HCT116 (cell line): ENCODE measurements at regions not wholly inside any gene's neighbourhood (a gene's known extent, or its start where the extent isn't known, plus 50 kb on each side); places are given as distances from the start of the nearest gene placed in this dataset.

Experiments
- ATAC-seq: fragments of 200-7000 bp; cut with Tn5 transposase; 2 replicates; pipeline ENCODE4 v1.9.1; 2020; ENCODE audit warnings: mild to moderate bottlenecking, moderate library complexity
- BruUV-seq: library from RNA; stranded (reverse); fragments of 400-500 nt; replicated peaks from 2 replicates; lab custom pipeline; 2021; lab: Mats Ljungman, UMichigan
- CTCF ChIA-PET: fragments of 300-600 bp; sonication (Branson Sonifier 250); formaldehyde crosslinking; loops from one replicate; lab custom pipeline; 2021; ENCODE audit warnings: antibody characterized with exemption; lab: Charles Lee
- POLR2A ChIA-PET: fragments of 300-600, 350-600 bp; sonication (Branson Sonifier 250); formaldehyde crosslinking; loops from one replicate; lab custom pipeline; 2021; ENCODE audit warnings: antibody characterized with exemption; lab: Charles Lee
- RAD21 ChIA-PET, 2 experiments: fragments of 300-600 bp; sonication (Branson Sonifier 250); formaldehyde crosslinking; loops; one replicate each; lab custom pipeline; 2023; ENCODE audit warnings: low total read pairs in 2 of 2; ENCODE audit not compliant: uncharacterized antibody in 2 of 2, unreplicated experiment in 2 of 2, low non-redundant PET in 1 of 2; lab: Charles Lee
- DNase-seq: peaks from one replicate; pipeline ENCODE4 v3.0.0-alpha.2; 2010; ENCODE audit warnings: low read depth, low spot score
- H2AFZ ChIP-seq: fragments of 200-600 bp; shearing (Covaris generic), sonication (generic); 2 replicates; pipeline ENCODE4 v1.6.1; 2017; ENCODE audit warnings: low read depth, mixed run types, mixed read lengths, antibody characterized with exemption, low read length; ENCODE audit not compliant: poor library complexity, severe bottlenecking
- H3K27ac ChIP-seq: 2 replicates; pipeline ENCODE4 v1.5.1; 2012; ENCODE audit warnings: low read depth, low read length
- H3K27me3 ChIP-seq: fragments of 200-600 bp; sonication (generic); 2 replicates; pipeline ENCODE4 v1.6.1; 2016; ENCODE audit warnings: mixed run types, low read length, mixed read lengths; ENCODE audit not compliant: insufficient read depth
- H3K36me3 ChIP-seq, 2 experiments: fragments of 200-500 bp in 1 of 2; fragments of 200-600 bp in 1 of 2; sonication (Bioruptor generic) in 1 of 2; sonication (generic) in 1 of 2; 2 replicates each; pipeline versions ENCODE4 v1.5.1 to v1.6.1; 2014 to 2016; ENCODE audit warnings: low read length in 2 of 2, inconsistent platforms in 1 of 2, mixed read lengths in 1 of 2, mixed run types in 1 of 2; ENCODE audit not compliant: insufficient read depth in 2 of 2, control insufficient read depth in 1 of 2
- H3K4me1 ChIP-seq, 2 experiments: fragments of 200-600 bp in 1 of 2; sonication (generic) in 1 of 2; 2 replicates each; pipeline versions ENCODE4 v1.5.1 to v1.6.1; 2012 to 2017; ENCODE audit warnings: low read length in 2 of 2, inconsistent platforms in 1 of 2, mild to moderate bottlenecking in 1 of 2, mixed read lengths in 1 of 2, mixed run types in 1 of 2, moderate library complexity in 1 of 2; ENCODE audit not compliant: insufficient read depth in 2 of 2, control insufficient read depth in 1 of 2
- H3K4me2 ChIP-seq: fragments of 200-600 bp; sonication (generic); 2 replicates; pipeline ENCODE4 v1.6.1; 2017; ENCODE audit warnings: mixed run types, low read length, mixed read lengths
- H3K4me3 ChIP-seq, 2 experiments: fragments of 200-600 bp in 1 of 2; sonication (generic) in 1 of 2; replicated peaks in 1 of 2; 2 replicates each; pipeline ENCODE4 v1.5.1; 2011 to 2016; ENCODE audit warnings: low read length in 2 of 2, control low read depth in 1 of 2, low read depth in 1 of 2, mild to moderate bottlenecking in 1 of 2, mixed read lengths in 1 of 2, mixed run types in 1 of 2
- H3K79me2 ChIP-seq: fragments of 200-600 bp; sonication (generic); 2 replicates; pipeline ENCODE4 v1.6.1; 2017; ENCODE audit warnings: mild to moderate bottlenecking, mixed run types, low read length, moderate library complexity, mixed read lengths; ENCODE audit not compliant: insufficient read depth
- H3K9ac ChIP-seq: fragments of 200-600 bp; sonication (generic); 2 replicates; pipeline ENCODE4 v1.6.1; 2016; ENCODE audit warnings: low read length, mixed read lengths
- H3K9me2 ChIP-seq: fragments of 200-600 bp; sonication (generic), shearing (Covaris generic); 2 replicates; pipeline ENCODE4 v1.6.1; 2017; ENCODE audit warnings: mixed run types, mild to moderate bottlenecking, moderate library complexity; ENCODE audit not compliant: insufficient read depth
- H3K9me3 ChIP-seq, 2 experiments: fragments of 200-500 bp in 1 of 2; fragments of 200-600 bp in 1 of 2; sonication (Bioruptor generic) in 1 of 2; sonication (generic) in 1 of 2; 2 replicates each; pipeline ENCODE4 v1.6.1; 2014 to 2017; ENCODE audit warnings: low read length in 2 of 2, mixed read lengths in 2 of 2, inconsistent platforms in 1 of 2, low read depth in 1 of 2, mild to moderate bottlenecking in 1 of 2, mixed run types in 1 of 2, moderate library complexity in 1 of 2; ENCODE audit not compliant: control insufficient read depth in 1 of 2, insufficient read depth in 1 of 2
- H4K20me1 ChIP-seq: fragments of 200-600 bp; sonication (generic), shearing (Covaris generic); 2 replicates; pipeline ENCODE4 v1.6.1; 2017; ENCODE audit warnings: mixed run types, mild to moderate bottlenecking, moderate library complexity; ENCODE audit not compliant: insufficient read depth
- EGR1 ChIP-seq: IDR thresholded peaks from 2 replicates; pipeline ENCODE4 v1.6.1; 2012; ENCODE audit warnings: low read depth
- EZH2 ChIP-seq: fragments of 200-600 bp; sonication (generic); IDR thresholded peaks from 2 replicates; pipeline ENCODE4 v1.6.1; 2017; ENCODE audit warnings: antibody characterized with exemption, mixed run types
- EZH2phosphoT487 ChIP-seq: fragments of 200-600 bp; IDR thresholded peaks from 2 replicates; pipeline ENCODE4 v1.6.1; 2018; ENCODE audit warnings: antibody characterized with exemption, borderline replicate concordance
- FOSL1 ChIP-seq: IDR thresholded peaks from 2 replicates; pipeline ENCODE4 v1.6.1; 2012; ENCODE audit warnings: low read depth
- POLR2A ChIP-seq: IDR thresholded peaks from 2 replicates; pipeline ENCODE4 v1.7.0; 2011; ENCODE audit warnings: borderline replicate concordance; ENCODE audit not compliant: insufficient read depth, insufficient read length; ENCODE audit errors: extremely low read depth
- POLR2AphosphoS5 ChIP-seq: IDR thresholded peaks from 2 replicates; pipeline ENCODE4 v1.6.1; 2011; ENCODE audit warnings: mild to moderate bottlenecking, low read depth, low read length, moderate library complexity
- SIN3A ChIP-seq: IDR thresholded peaks from 2 replicates; pipeline ENCODE4 v1.6.1; 2012; ENCODE audit warnings: low read depth
- SP1 ChIP-seq: IDR thresholded peaks from 2 replicates; pipeline ENCODE4 v1.6.1; 2012; ENCODE audit warnings: low read depth
- SRF ChIP-seq: IDR thresholded peaks from 2 replicates; pipeline ENCODE4 v1.6.1; 2012; ENCODE audit warnings: low read depth
- TCF7L2 ChIP-seq: IDR thresholded peaks from 2 replicates; pipeline ENCODE4 v1.7.0; 2011; ENCODE audit warnings: borderline replicate concordance, inconsistent platforms; ENCODE audit not compliant: insufficient read depth, insufficient read length; ENCODE audit errors: extremely low read depth
- intact Hi-C: fragments of 100-400 bp; cut with micrococcal nuclease; formaldehyde crosslinking; loops from 2 replicates; pipeline ENCODE4 v1.10.0; 2022
- TF ChIP-seq, protein P1 (sequence below): IDR thresholded peaks from 2 replicates; pipeline ENCODE4 v1.6.1; 2012; ENCODE audit warnings: low read depth
- TF ChIP-seq, protein P2 (sequence below): IDR thresholded peaks from 2 replicates; pipeline ENCODE4 v1.6.1; 2011; ENCODE audit warnings: mild to moderate bottlenecking, low read length, moderate library complexity; ENCODE audit not compliant: insufficient replicate concordance; ENCODE audit errors: extremely low read depth
- TF ChIP-seq, protein P3 (sequence below), 3 experiments: fragments of 200-600 bp in 1 of 3; sonication (generic) in 1 of 3; IDR thresholded peaks in 2 of 3; conservative IDR thresholded peaks in 1 of 3; 2 replicates each; pipeline ENCODE4 v1.5.1; 2012 to 2017; ENCODE audit warnings: low read depth in 2 of 3, low read length in 2 of 3, antibody characterized with exemption in 1 of 3, borderline replicate concordance in 1 of 3, control low read depth in 1 of 3, mild to moderate bottlenecking in 1 of 3, mixed read lengths in 1 of 3, mixed run types in 1 of 3, moderate library complexity in 1 of 3; ENCODE audit not compliant: insufficient read depth in 1 of 3
- TF ChIP-seq, protein P4 (sequence below): IDR thresholded peaks from 2 replicates; pipeline ENCODE4 v1.6.1; 2012

DNA sequence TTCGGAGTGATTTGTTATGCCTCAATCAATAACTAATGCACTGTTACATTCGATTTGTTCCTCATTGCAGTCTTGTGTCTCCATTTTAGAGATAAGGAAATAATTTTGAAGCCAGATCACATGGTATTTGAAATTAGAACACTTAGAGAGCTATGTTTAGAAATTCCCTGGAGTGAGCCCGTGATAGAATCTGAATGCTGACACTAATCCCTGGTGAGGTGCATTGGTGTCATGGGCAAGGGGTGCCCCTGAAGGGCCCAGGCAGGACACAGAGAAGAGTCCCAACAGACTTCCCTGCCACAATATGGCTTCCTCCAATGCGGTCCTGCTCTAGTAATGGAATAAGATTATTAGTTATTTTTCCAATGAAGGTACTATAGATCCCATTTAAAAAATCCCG, 223.0 kb downstream of the NR2F2 start:
- Histone ChIP-seq H3K9ac (no peak overlapping the region), H3K27me3 (peaks cover 51% of the 10 kb centered on the region), H3K36me3 (no peaks in the 10 kb centered on the region), H3K9me2 (no peaks in the 10 kb centered on the region), H3K9me3 (no peaks in the 10 kb centered on the region), H3K79me2 (no peaks in the 10 kb centered on the region), H4K20me1 (no peaks in the 10 kb centered on the region), H3K27ac (no peak overlapping the region), H3K4me2 (no peak overlapping the region), H3K4me1 (no peaks in the 10 kb centered on the region), H2AFZ (no peak overlapping the region), H3K4me3 (no peak overlapping the region)
- POLR2A ChIA-PET, result no interaction called here
- no peak for ATAC-seq
- intact Hi-C loops, result no loop called here
- TF ChIP-seq SRF, result no peak
- TF ChIP-seq, protein P1, sequence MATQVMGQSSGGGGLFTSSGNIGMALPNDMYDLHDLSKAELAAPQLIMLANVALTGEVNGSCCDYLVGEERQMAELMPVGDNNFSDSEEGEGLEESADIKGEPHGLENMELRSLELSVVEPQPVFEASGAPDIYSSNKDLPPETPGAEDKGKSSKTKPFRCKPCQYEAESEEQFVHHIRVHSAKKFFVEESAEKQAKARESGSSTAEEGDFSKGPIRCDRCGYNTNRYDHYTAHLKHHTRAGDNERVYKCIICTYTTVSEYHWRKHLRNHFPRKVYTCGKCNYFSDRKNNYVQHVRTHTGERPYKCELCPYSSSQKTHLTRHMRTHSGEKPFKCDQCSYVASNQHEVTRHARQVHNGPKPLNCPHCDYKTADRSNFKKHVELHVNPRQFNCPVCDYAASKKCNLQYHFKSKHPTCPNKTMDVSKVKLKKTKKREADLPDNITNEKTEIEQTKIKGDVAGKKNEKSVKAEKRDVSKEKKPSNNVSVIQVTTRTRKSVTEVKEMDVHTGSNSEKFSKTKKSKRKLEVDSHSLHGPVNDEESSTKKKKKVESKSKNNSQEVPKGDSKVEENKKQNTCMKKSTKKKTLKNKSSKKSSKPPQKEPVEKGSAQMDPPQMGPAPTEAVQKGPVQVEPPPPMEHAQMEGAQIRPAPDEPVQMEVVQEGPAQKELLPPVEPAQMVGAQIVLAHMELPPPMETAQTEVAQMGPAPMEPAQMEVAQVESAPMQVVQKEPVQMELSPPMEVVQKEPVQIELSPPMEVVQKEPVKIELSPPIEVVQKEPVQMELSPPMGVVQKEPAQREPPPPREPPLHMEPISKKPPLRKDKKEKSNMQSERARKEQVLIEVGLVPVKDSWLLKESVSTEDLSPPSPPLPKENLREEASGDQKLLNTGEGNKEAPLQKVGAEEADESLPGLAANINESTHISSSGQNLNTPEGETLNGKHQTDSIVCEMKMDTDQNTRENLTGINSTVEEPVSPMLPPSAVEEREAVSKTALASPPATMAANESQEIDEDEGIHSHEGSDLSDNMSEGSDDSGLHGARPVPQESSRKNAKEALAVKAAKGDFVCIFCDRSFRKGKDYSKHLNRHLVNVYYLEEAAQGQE, result no peak
- TF ChIP-seq FOSL1, result no peak
- TF ChIP-seq EZH2, result no peak
- TF ChIP-seq SIN3A, result no peak
- TF ChIP-seq EZH2phosphoT487, result no peak
- TF ChIP-seq TCF7L2, result no peak
- TF ChIP-seq POLR2A, result no peak
- TF ChIP-seq, protein P2, sequence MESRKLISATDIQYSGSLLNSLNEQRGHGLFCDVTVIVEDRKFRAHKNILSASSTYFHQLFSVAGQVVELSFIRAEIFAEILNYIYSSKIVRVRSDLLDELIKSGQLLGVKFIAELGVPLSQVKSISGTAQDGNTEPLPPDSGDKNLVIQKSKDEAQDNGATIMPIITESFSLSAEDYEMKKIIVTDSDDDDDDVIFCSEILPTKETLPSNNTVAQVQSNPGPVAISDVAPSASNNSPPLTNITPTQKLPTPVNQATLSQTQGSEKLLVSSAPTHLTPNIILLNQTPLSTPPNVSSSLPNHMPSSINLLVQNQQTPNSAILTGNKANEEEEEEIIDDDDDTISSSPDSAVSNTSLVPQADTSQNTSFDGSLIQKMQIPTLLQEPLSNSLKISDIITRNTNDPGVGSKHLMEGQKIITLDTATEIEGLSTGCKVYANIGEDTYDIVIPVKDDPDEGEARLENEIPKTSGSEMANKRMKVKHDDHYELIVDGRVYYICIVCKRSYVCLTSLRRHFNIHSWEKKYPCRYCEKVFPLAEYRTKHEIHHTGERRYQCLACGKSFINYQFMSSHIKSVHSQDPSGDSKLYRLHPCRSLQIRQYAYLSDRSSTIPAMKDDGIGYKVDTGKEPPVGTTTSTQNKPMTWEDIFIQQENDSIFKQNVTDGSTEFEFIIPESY, result no peak
- TF ChIP-seq, protein P3, sequence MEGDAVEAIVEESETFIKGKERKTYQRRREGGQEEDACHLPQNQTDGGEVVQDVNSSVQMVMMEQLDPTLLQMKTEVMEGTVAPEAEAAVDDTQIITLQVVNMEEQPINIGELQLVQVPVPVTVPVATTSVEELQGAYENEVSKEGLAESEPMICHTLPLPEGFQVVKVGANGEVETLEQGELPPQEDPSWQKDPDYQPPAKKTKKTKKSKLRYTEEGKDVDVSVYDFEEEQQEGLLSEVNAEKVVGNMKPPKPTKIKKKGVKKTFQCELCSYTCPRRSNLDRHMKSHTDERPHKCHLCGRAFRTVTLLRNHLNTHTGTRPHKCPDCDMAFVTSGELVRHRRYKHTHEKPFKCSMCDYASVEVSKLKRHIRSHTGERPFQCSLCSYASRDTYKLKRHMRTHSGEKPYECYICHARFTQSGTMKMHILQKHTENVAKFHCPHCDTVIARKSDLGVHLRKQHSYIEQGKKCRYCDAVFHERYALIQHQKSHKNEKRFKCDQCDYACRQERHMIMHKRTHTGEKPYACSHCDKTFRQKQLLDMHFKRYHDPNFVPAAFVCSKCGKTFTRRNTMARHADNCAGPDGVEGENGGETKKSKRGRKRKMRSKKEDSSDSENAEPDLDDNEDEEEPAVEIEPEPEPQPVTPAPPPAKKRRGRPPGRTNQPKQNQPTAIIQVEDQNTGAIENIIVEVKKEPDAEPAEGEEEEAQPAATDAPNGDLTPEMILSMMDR (IDR thresholded peaks at IDR 0.05 in 2 of 3, conservative IDR thresholded peaks at IDR 0.05 in 1 of 3; ENCODE audit: borderline replicate concordance in 1 of 3, insufficient read depth in 1 of 3, low read depth in 2 of 3, low read length in 2 of 3), result no peak
- no peak for TF ChIP-seq POLR2AphosphoS5
- TF ChIP-seq, protein P4, sequence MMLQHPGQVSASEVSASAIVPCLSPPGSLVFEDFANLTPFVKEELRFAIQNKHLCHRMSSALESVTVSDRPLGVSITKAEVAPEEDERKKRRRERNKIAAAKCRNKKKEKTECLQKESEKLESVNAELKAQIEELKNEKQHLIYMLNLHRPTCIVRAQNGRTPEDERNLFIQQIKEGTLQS, result no peak
- no peak for TF ChIP-seq EGR1
- TF ChIP-seq SP1, result no peak
- CTCF ChIA-PET, result no interaction called here
- DNase-seq, result no peak
- BruUV-seq, result no TSS peak
- RAD21 ChIA-PET, result no interaction called here
